SK-N-SH treated with all-trans-retinoic acid at 6 μM for 48 hours (cell line): ENCODE measurements at regions not wholly inside any gene's neighbourhood (a gene's known extent, or its start where the extent isn't known, plus 50 kb on each side); places are given as distances from the start of the nearest gene placed in this dataset.

Source experiments
- ATAC-seq: fragments of 200-7000 bp; cut with Tn5 transposase; 3 replicates; pipeline ENCODE4 v1.9.1; 2020; ENCODE audit warnings: mild to moderate bottlenecking, moderate library complexity
- ARNTL ChIP-seq: fragments of 450-650 bp; formaldehyde crosslinking; IDR thresholded peaks from 2 replicates; pipeline ENCODE4 v1.5.0; 2020; ENCODE audit warnings: low read depth, mild to moderate bottlenecking, moderate library complexity, borderline replicate concordance
- BACH2 ChIP-seq: fragments of 250-450 bp; sonication (Bioruptor Pico); IDR thresholded peaks from 2 replicates; pipeline ENCODE4 v1.9.0; 2021; ENCODE audit warnings: mild to moderate bottlenecking, borderline replicate concordance
- CSDC2 ChIP-seq: fragments of 250-450 bp; sonication (Bioruptor Pico); IDR thresholded peaks from 2 replicates; pipeline ENCODE4 v1.5.0; 2020; ENCODE audit warnings: mild to moderate bottlenecking, moderate library complexity
- ESRRG ChIP-seq: fragments of 250-450 bp; sonication (Bioruptor Pico); IDR thresholded peaks from 2 replicates; pipeline ENCODE4 v1.6.1; 2021; ENCODE audit warnings: mild to moderate bottlenecking
- GLIS3 ChIP-seq: fragments of 250-450 bp; sonication (Bioruptor Pico); IDR thresholded peaks from 2 replicates; pipeline ENCODE4 v1.5.0; 2020; ENCODE audit warnings: mild to moderate bottlenecking, moderate library complexity
- ISL1 ChIP-seq: fragments of 250-450 bp; sonication (Bioruptor Pico); IDR thresholded peaks from 2 replicates; pipeline ENCODE4 v2.1.2; 2022; ENCODE audit warnings: mild to moderate bottlenecking, moderate library complexity
- OSR1 ChIP-seq: fragments of 250-450 bp; sonication (Bioruptor Pico); IDR thresholded peaks from 2 replicates; pipeline ENCODE4 v1.8.0; 2022; ENCODE audit warnings: moderate library complexity, mild to moderate bottlenecking, inconsistent platforms
- PPARA ChIP-seq: fragments of 250-450 bp; sonication (Bioruptor Pico); IDR thresholded peaks from 2 replicates; pipeline ENCODE4 v1.5.0; 2020; ENCODE audit warnings: mild to moderate bottlenecking, borderline replicate concordance
- RARB ChIP-seq: fragments of 250-450 bp; sonication (Bioruptor Pico); IDR thresholded peaks from 2 replicates; pipeline ENCODE4 v1.8.0; 2021; ENCODE audit warnings: mild to moderate bottlenecking, moderate library complexity
- SNAI2 ChIP-seq: fragments of 250-450 bp; sonication (Bioruptor Pico); IDR thresholded peaks from 2 replicates; pipeline ENCODE4 v1.5.0; 2020; ENCODE audit warnings: mild to moderate bottlenecking, moderate library complexity
- TCF4 ChIP-seq: fragments of 250-450 bp; sonication (Bioruptor Pico); IDR thresholded peaks from 2 replicates; pipeline ENCODE4 v1.8.0; 2021; ENCODE audit warnings: mild to moderate bottlenecking, moderate library complexity, borderline replicate concordance
- TOX ChIP-seq: fragments of 250-450 bp; sonication (Bioruptor Pico); IDR thresholded peaks from 2 replicates; pipeline ENCODE4 v1.8.0; 2021; ENCODE audit warnings: mild to moderate bottlenecking, moderate library complexity, borderline replicate concordance
- ZC3H10 ChIP-seq: fragments of 250-450 bp; sonication (Bioruptor Pico); IDR thresholded peaks from 2 replicates; pipeline ENCODE4 v1.5.1; 2021; ENCODE audit warnings: mild to moderate bottlenecking, moderate library complexity
- ZFP3 ChIP-seq: fragments of 250-450 bp; sonication (Bioruptor Pico); IDR thresholded peaks from 2 replicates; pipeline ENCODE4 v1.5.0; 2020; ENCODE audit warnings: mild to moderate bottlenecking, moderate library complexity
- ZNF565 ChIP-seq: fragments of 450-650 bp; formaldehyde crosslinking; conservative IDR thresholded peaks from 2 replicates; pipeline ENCODE4 v1.5.0; 2020; ENCODE audit warnings: low read depth, mild to moderate bottlenecking, moderate library complexity
- ZNF70 ChIP-seq: fragments of 450-650 bp; formaldehyde crosslinking; IDR thresholded peaks from 2 replicates; pipeline ENCODE4 v1.5.0; 2020; ENCODE audit warnings: mild to moderate bottlenecking, moderate library complexity
- ZNF8 ChIP-seq: fragments of 450-650 bp; formaldehyde crosslinking; IDR thresholded peaks from 2 replicates; pipeline ENCODE4 v1.5.0; 2020; ENCODE audit warnings: mild to moderate bottlenecking, moderate library complexity
- TF ChIP-seq, protein P1 (sequence below): fragments of 250-450 bp; sonication (Bioruptor Pico); IDR thresholded peaks from 2 replicates; pipeline ENCODE4 v1.8.0; 2021; ENCODE audit warnings: low read depth, mild to moderate bottlenecking, moderate library complexity, borderline replicate concordance
- TF ChIP-seq, protein P2 (sequence below): fragments of 250-450 bp; sonication (Bioruptor Pico); IDR thresholded peaks from 2 replicates; pipeline ENCODE4 v1.8.0; 2020; ENCODE audit warnings: mild to moderate bottlenecking, moderate library complexity, borderline replicate concordance
- TF ChIP-seq, protein P3 (sequence below): fragments of 250-450 bp; sonication (Bioruptor Pico); IDR thresholded peaks from 2 replicates; pipeline ENCODE4 v1.5.1; 2020; ENCODE audit warnings: low read depth, mild to moderate bottlenecking, moderate library complexity
- TF ChIP-seq, protein P4 (sequence below): fragments of 250-450 bp; sonication (Bioruptor Pico); IDR thresholded peaks from 2 replicates; pipeline ENCODE4 v1.5.0; 2020; ENCODE audit warnings: mild to moderate bottlenecking, moderate library complexity
- TF ChIP-seq, protein P5 (sequence below): fragments of 250-450 bp; sonication (Bioruptor Pico); IDR thresholded peaks from 2 replicates; pipeline ENCODE4 v1.5.1; 2021; ENCODE audit warnings: mild to moderate bottlenecking, moderate library complexity

DNA sequence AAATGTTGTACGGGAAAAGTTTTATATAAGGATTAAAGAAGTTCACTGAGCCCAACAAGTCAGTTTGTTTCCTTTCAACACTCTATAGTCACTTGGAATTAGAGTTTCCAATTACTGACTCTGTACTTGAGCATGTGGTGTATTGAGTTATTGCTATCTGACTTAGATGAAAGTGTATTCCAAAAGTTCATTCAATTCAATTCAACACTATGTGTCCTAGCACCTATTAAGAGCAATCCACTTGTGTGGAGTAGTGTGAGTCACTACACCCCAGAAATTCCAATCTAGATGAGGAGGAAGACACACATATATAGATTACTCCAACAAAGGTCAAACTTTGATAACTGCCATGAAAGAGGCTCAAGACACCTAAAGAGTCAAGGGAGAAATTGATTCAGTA is 98.2 kb upstream of the SLCO6A1 start:
- no peak for ATAC-seq
- TF ChIP-seq ZC3H10 (no peak), ESRRG (no peak), OSR1 (CRISPR knock-in tag) (no peak), BACH2 (CRISPR knock-in tag) (no peak), RARB (CRISPR knock-in tag) (no peak), ZFP3 (no peak), TOX (CRISPR knock-in tag) (no peak), ISL1 (CRISPR knock-in tag) (no peak), ARNTL (CRISPR knock-in tag) (no peak), SNAI2 (CRISPR knock-in tag) (no peak), ZNF565 (CRISPR knock-in tag) (no peak)
- TF ChIP-seq, protein P1, sequence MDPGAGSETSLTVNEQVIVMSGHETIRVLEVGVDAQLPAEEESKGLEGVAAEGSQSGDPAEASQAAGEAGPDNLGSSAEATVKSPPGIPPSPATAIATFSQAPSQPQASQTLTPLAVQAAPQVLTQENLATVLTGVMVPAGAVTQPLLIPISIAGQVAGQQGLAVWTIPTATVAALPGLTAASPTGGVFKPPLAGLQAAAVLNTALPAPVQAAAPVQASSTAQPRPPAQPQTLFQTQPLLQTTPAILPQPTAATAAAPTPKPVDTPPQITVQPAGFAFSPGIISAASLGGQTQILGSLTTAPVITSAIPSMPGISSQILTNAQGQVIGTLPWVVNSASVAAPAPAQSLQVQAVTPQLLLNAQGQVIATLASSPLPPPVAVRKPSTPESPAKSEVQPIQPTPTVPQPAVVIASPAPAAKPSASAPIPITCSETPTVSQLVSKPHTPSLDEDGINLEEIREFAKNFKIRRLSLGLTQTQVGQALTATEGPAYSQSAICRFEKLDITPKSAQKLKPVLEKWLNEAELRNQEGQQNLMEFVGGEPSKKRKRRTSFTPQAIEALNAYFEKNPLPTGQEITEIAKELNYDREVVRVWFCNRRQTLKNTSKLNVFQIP = no peak
- TF ChIP-seq, protein P2, sequence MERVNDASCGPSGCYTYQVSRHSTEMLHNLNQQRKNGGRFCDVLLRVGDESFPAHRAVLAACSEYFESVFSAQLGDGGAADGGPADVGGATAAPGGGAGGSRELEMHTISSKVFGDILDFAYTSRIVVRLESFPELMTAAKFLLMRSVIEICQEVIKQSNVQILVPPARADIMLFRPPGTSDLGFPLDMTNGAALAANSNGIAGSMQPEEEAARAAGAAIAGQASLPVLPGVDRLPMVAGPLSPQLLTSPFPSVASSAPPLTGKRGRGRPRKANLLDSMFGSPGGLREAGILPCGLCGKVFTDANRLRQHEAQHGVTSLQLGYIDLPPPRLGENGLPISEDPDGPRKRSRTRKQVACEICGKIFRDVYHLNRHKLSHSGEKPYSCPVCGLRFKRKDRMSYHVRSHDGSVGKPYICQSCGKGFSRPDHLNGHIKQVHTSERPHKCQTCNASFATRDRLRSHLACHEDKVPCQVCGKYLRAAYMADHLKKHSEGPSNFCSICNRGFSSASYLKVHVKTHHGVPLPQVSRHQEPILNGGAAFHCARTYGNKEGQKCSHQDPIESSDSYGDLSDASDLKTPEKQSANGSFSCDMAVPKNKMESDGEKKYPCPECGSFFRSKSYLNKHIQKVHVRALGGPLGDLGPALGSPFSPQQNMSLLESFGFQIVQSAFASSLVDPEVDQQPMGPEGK (CRISPR knock-in tag) = no peak

DNA sequence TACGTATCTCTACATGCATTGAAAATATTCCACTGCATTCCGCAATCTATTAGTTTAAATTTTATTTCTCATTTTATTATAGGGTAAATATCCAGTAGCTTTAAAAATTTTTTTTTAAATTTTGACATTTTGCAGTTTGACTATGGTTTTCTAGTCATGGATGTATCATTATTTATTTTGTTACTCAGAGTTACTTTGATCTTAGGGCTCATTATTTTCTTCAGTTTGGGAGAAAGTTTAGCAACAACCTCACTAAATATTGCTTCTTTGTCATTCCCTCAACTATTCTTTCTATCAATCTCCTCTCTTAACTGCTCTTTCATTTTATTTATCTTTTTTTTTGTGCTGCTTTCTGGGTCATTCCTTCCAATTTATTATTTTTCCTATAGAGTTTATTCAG is 100.5 kb upstream of the SLCO6A1 start:
- ATAC-seq = no peak
- TF ChIP-seq ISL1 (CRISPR knock-in tag) (no peak), GLIS3 (CRISPR knock-in tag) (no peak), ARNTL (CRISPR knock-in tag) (no peak), ZNF565 (CRISPR knock-in tag) (no peak), ZNF70 (no peak), RARB (CRISPR knock-in tag) (no peak), PPARA (CRISPR knock-in tag) (no peak), BACH2 (CRISPR knock-in tag) (no peak), ESRRG (no peak), ZC3H10 (no peak), CSDC2 (no peak), ZNF8 (no peak), ZFP3 (no peak), TCF4 (CRISPR knock-in tag) (no peak)
- TF ChIP-seq, protein P3, sequence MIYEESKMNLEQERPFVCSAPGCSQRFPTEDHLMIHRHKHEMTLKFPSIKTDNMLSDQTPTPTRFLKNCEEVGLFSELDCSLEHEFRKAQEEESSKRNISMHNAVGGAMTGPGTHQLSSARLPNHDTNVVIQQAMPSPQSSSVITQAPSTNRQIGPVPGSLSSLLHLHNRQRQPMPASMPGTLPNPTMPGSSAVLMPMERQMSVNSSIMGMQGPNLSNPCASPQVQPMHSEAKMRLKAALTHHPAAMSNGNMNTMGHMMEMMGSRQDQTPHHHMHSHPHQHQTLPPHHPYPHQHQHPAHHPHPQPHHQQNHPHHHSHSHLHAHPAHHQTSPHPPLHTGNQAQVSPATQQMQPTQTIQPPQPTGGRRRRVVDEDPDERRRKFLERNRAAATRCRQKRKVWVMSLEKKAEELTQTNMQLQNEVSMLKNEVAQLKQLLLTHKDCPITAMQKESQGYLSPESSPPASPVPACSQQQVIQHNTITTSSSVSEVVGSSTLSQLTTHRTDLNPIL (CRISPR knock-in tag) = no peak
- TF ChIP-seq, protein P1 = no peak
- TF ChIP-seq, protein P4, sequence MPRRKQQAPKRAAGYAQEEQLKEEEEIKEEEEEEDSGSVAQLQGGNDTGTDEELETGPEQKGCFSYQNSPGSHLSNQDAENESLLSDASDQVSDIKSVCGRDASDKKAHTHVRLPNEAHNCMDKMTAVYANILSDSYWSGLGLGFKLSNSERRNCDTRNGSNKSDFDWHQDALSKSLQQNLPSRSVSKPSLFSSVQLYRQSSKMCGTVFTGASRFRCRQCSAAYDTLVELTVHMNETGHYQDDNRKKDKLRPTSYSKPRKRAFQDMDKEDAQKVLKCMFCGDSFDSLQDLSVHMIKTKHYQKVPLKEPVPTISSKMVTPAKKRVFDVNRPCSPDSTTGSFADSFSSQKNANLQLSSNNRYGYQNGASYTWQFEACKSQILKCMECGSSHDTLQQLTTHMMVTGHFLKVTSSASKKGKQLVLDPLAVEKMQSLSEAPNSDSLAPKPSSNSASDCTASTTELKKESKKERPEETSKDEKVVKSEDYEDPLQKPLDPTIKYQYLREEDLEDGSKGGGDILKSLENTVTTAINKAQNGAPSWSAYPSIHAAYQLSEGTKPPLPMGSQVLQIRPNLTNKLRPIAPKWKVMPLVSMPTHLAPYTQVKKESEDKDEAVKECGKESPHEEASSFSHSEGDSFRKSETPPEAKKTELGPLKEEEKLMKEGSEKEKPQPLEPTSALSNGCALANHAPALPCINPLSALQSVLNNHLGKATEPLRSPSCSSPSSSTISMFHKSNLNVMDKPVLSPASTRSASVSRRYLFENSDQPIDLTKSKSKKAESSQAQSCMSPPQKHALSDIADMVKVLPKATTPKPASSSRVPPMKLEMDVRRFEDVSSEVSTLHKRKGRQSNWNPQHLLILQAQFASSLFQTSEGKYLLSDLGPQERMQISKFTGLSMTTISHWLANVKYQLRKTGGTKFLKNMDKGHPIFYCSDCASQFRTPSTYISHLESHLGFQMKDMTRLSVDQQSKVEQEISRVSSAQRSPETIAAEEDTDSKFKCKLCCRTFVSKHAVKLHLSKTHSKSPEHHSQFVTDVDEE = no peak
- TF ChIP-seq, all 23 proteins: peak for 0

DNA sequence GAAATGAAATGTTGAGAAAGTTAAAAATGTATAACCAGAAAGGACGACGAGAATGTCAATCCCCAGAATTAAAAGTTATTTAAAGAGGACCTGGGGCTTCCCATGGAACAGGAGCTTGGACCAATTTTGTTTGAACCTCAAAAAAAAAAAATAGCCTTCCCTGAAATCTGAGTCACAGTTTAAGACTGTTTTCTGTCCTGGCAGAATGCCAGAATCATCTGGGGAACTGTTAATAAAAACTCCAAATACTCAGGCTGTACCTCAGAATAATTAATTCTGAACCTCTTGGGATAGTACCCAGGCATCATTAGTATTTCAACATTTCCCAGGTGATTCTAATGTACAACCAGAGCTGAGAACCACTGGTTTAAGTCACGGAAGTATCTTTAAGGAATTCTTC is 102.2 kb upstream of the SLCO6A1 start:
- TF ChIP-seq ISL1 (CRISPR knock-in tag) (peak; percentile 17; the same call in 1 of the 2 replicates), ZNF70 (no peak)
- TF ChIP-seq, protein P5, sequence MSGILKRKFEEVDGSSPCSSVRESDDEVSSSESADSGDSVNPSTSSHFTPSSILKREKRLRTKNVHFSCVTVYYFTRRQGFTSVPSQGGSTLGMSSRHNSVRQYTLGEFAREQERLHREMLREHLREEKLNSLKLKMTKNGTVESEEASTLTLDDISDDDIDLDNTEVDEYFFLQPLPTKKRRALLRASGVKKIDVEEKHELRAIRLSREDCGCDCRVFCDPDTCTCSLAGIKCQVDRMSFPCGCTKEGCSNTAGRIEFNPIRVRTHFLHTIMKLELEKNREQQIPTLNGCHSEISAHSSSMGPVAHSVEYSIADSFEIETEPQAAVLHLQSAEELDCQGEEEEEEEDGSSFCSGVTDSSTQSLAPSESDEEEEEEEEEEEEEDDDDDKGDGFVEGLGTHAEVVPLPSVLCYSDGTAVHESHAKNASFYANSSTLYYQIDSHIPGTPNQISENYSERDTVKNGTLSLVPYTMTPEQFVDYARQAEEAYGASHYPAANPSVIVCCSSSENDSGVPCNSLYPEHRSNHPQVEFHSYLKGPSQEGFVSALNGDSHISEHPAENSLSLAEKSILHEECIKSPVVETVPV (CRISPR knock-in tag) = no peak
- TF ChIP-seq, all 23 proteins: peak for 1
- ATAC-seq = no peak; the same call in 2 of the 3 replicates
